A549 (cell line): ENCODE measurements at regions not wholly inside any gene's neighbourhood (a gene's known extent, or its start where the extent isn't known, plus 50 kb on each side); places are given as distances from the start of the nearest gene placed in this dataset.
"Not testable (repeated sequence)": the region's sequence is repeated elsewhere in the genome, so short reads cannot be mapped to it uniquely, and the experiment has no call there.

Source experiments
- EP300 ChIP-seq, 2 experiments: fragments of >200 bp; sonication (Bioruptor Twin); formaldehyde crosslinking; IDR thresholded peaks; 2 replicates in 1 of 2; 3 replicates in 1 of 2; pipeline ENCODE4 v1.6.1; 2016 to 2017
- HDAC2 ChIP-seq: fragments of 200-600 bp; sonication (generic); IDR thresholded peaks from 2 replicates; pipeline ENCODE4 v1.6.1; 2016
- MAFK ChIP-seq: fragments of 450-650 bp; IDR thresholded peaks from 2 replicates; pipeline ENCODE4 v1.6.1; 2014; ENCODE audit not compliant: partially characterized antibody
- POLR2A ChIP-seq: IDR thresholded peaks from 2 replicates; pipeline ENCODE4 v1.6.1; 2012; ENCODE audit warnings: mild to moderate bottlenecking, low read length

GRCh38 chr10:124190476-124190875 lies 97.1 kb upstream of the CHST15 start:
- not testable (repeated sequence) for TF ChIP-seq HDAC2; EP300 (IDR thresholded peaks at IDR 0.05); POLR2A; MAFK
